ENCODE measurements at regions not wholly inside any gene's neighbourhood (a gene's known extent, or its start where the extent isn't known, plus 50 kb on each side); places are given as distances from the start of the nearest gene placed in this dataset.
"Not testable (repeated sequence)": the region's sequence is repeated elsewhere in the genome, so short reads cannot be mapped to it uniquely, and the experiment has no call there.

DNA sequence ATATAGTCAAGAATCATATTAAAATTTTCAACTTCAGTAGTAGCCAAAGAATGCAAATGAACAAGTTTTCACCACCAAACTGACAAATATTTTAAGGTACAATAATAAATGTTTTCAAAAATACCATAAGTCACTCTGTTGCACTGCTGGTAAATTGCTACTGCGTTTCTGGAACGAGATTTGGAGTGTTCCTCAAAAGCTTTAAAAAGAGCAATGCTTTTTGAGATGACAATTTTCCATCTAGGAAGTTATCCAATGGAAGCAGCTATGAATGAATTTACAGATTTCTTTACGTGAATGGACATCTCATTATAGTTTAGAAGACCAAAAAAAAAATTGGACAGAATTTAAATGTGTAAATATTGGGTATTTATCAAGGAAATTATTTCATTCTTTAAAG lies 173.2 kb upstream of the OR13F1 start:
- H3K9ac ChIP-seq (ENCODE audit: low read depth, low read length), result no peak overlapping the region
- no peaks in the 10 kb centered on the region for H3K4me1 ChIP-seq (ENCODE audit: insufficient read depth, low read length)
- H3K9me3 ChIP-seq (ENCODE audit: control insufficient read depth, insufficient read depth, low read length), result no peaks in the 10 kb centered on the region; the same call in 1 of the 2 replicates
- no peaks in the 10 kb centered on the region for H3K36me3 ChIP-seq (ENCODE audit: insufficient read depth, low read length)

DNA sequence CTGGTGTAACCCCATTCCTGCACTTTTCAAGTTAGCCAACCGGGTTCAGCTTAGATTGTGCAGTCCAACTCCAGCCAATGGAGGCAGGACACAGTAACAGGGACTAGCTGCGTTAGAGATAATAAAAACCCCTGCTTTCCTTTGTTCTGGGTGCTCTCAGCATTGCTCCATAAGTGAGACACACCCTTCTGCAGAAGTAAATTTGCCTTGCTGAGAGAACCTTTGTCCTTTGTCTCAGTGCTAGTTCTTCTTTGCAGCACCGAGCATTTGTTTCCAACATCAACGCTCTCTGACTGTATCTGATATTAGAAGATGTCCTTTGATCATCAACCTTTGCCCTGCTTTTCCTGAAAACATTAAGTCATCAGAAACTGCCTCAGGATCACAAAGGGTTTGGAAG lies 169.5 kb upstream of the OR13F1 start:
- Histone ChIP-seq H3K36me3 (ENCODE audit: insufficient read depth, low read length) (no peaks in the 10 kb centered on the region), H3K9me3 (ENCODE audit: control insufficient read depth, insufficient read depth, low read length) (no peaks in the 10 kb centered on the region; the same call in 1 of the 2 replicates), H3K4me1 (ENCODE audit: insufficient read depth, low read length) (no peaks in the 10 kb centered on the region), H3K9ac (ENCODE audit: low read depth, low read length) (no peak overlapping the region)

- Histone ChIP-seq H3K4me1 (ENCODE audit: insufficient read depth, low read length) (no peaks in the 10 kb centered on the region), H3K9ac (ENCODE audit: low read depth, low read length) (no peak overlapping the region)
These were observed 164.4 kb upstream of the OR13F1 start for GRCh38 chr9:104339692-104340091.

DNA sequence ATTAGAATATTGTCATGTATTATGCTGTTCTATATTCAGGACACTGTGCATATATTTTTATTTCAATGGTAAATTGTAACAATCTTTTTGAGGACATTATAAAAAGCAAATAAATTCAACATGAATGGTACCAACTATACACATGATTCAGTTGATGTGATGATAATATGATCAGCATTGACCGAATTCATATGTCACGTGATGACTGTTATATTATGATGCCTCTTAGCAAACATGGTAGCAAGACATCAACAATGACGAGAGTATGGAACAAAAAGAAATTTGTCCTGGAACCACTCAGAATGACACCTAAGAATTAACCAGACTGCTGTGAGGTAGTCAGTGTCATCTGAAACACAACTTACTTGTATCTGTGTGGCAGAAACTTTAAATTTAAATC lies 161.5 kb upstream of the OR13F1 start:
- Histone ChIP-seq H3K9ac (ENCODE audit: low read depth, low read length) (no peak overlapping the region), H3K9me3 (ENCODE audit: control insufficient read depth, insufficient read depth, low read length) (no peaks in the 10 kb centered on the region), H3K4me1 (ENCODE audit: insufficient read depth, low read length) (no peaks in the 10 kb centered on the region), H3K36me3 (ENCODE audit: insufficient read depth, low read length) (no peaks in the 10 kb centered on the region)

More at GRCh38 chr9:104339692-104340091, 164.4 kb upstream of the OR13F1 start:
- no peaks in the 10 kb centered on the region; the same call in 1 of the 2 replicates for H3K9me3 ChIP-seq (ENCODE audit: control insufficient read depth, insufficient read depth, low read length)
- H3K36me3 ChIP-seq (ENCODE audit: insufficient read depth, low read length), result no peaks in the 10 kb centered on the region

DNA sequence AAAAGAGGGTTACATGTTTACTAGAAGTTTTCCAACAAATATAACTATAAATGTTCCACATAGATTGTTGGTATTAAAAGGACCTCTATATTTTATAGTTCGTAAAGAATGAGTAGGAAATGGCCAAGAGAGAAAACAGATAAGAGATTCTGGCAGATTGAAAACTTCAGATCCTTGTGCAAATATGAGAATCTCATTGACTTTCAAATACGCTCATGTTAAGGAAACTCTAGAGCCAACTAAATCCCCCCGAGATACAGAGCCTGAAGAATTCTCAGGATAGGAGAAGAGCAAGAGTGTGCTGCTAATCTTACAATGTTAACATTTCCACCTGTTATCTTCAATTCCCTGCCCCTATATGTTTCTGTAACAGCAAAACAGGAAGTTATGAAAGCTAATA lies 159.0 kb upstream of the OR13F1 start:
- Histone ChIP-seq H3K9ac (ENCODE audit: low read depth, low read length) (no peak overlapping the region), H3K9me3 (ENCODE audit: control insufficient read depth, insufficient read depth, low read length) (no peaks in the 10 kb centered on the region), H3K36me3 (ENCODE audit: insufficient read depth, low read length) (no peaks in the 10 kb centered on the region), H3K4me1 (ENCODE audit: insufficient read depth, low read length) (no peaks in the 10 kb centered on the region)

DNA sequence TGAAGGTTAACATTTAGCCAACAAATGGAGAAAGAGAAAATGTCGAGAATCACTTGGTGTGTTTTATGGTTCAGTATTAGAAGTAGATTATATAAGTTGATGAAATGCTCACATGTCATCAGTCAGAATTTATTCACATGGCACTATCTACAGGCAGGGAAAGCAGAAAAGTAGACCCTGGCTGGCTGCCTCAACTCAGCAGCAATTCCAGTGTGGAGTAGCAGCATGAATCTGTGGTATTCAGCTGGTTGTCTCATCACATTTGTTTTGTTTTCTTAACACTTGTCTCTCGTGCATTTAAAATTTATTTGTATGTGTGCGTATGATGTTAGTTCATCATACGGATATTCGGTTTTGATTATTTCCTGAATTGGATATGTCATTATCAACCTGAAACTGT lies 153.5 kb upstream of the OR13F1 start:
- no peaks in the 10 kb centered on the region for H3K9me3 ChIP-seq (ENCODE audit: control insufficient read depth, insufficient read depth, low read length)
- no peak overlapping the region for H3K9ac ChIP-seq (ENCODE audit: low read depth, low read length)
- no peaks in the 10 kb centered on the region for H3K36me3 ChIP-seq (ENCODE audit: insufficient read depth, low read length)
- no peaks in the 10 kb centered on the region for H3K4me1 ChIP-seq (ENCODE audit: insufficient read depth, low read length)

GRCh38 chr9:104351726-104352125 lies 152.3 kb upstream of the OR13F1 start:
- Histone ChIP-seq H3K9ac (ENCODE audit: low read depth, low read length) (no peak overlapping the region), H3K36me3 (ENCODE audit: insufficient read depth, low read length) (no peaks in the 10 kb centered on the region), H3K4me1 (ENCODE audit: insufficient read depth, low read length) (no peaks in the 10 kb centered on the region), H3K9me3 (ENCODE audit: control insufficient read depth, insufficient read depth, low read length) (no peaks in the 10 kb centered on the region)

DNA sequence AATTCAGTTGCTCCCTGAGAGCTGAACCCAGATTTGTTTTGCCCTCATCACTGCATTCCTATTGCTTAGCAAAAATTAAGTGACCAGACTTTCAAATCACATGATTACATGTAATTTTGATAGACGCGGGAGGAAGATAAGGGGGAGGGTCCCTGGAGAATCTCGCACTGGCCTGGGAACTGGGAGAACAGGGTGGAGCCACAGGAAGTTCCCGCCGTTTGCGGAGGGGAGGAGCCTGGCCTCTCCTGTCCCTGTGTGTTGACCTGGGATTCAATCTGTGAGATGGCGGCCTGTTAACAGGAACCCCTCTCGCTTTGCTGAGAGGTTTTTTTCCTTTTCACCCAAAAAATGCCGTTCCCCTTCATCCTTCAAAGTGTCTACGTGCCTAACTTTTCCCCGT lies 142.9 kb upstream of the OR13F1 start:
- H3K4me1 ChIP-seq (ENCODE audit: insufficient read depth, low read length), result no peaks in the 10 kb centered on the region
- H3K36me3 ChIP-seq (ENCODE audit: insufficient read depth, low read length), result no peaks in the 10 kb centered on the region
- no peaks in the 10 kb centered on the region; the same call in none of the 2 replicates for H3K9me3 ChIP-seq (ENCODE audit: control insufficient read depth, insufficient read depth, low read length)
- no peak overlapping the region for H3K9ac ChIP-seq (ENCODE audit: low read depth, low read length)

GRCh38 chr9:104362912-104363472 lies 141.1 kb upstream of the OR13F1 start:
- H3K36me3 ChIP-seq (ENCODE audit: insufficient read depth, low read length), result no peaks in the 10 kb centered on the region
- H3K9me3 ChIP-seq (ENCODE audit: control insufficient read depth, insufficient read depth, low read length), result no peaks in the 10 kb centered on the region; the same call in none of the 2 replicates
- H3K4me1 ChIP-seq (ENCODE audit: insufficient read depth, low read length), result no peaks in the 10 kb centered on the region
- no peak overlapping the region for H3K9ac ChIP-seq (ENCODE audit: low read depth, low read length)

- Histone ChIP-seq H3K4me1 (ENCODE audit: insufficient read depth, low read length) (no peaks in the 10 kb centered on the region), H3K9me3 (ENCODE audit: control insufficient read depth, insufficient read depth, low read length) (no peaks in the 10 kb centered on the region; the same call in 1 of the 2 replicates), H3K9ac (ENCODE audit: low read depth, low read length) (no peak overlapping the region), H3K36me3 (ENCODE audit: insufficient read depth, low read length) (no peaks in the 10 kb centered on the region)
These were observed 136.6 kb upstream of the OR13F1 start for GRCh38 chr9:104367507-104367906.

DNA sequence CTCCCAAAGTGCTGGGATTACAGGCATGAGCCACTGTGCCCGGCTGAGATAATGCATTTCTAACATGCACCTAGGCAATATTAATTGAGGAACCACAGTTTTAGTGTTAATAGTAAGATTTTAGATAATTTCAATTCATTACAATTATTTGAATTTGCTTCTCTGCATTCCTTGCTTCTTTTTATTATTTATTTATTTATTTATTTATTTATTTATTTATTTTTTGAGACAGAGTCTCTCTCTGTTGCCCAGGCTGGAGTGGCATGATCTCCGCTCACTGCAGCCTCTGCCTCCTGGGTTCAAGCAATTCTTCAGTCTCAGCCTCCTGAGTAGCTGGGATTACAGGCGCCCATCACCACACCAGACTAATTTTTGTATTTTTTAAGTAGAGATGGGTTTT lies 135.7 kb upstream of the OR13F1 start:
- H3K9ac ChIP-seq (ENCODE audit: low read depth, low read length); H3K9me3 ChIP-seq (ENCODE audit: control insufficient read depth, insufficient read depth, low read length); H3K36me3 ChIP-seq (ENCODE audit: insufficient read depth, low read length); H3K4me1 ChIP-seq (ENCODE audit: insufficient read depth, low read length): not testable (repeated sequence)

GRCh38 chr9:104374711-104375110 lies 129.4 kb upstream of the OR13F1 start:
- H3K36me3 ChIP-seq (ENCODE audit: insufficient read depth, low read length), result no peaks in the 10 kb centered on the region
- H3K9ac ChIP-seq (ENCODE audit: low read depth, low read length), result no peak overlapping the region
- no peaks in the 10 kb centered on the region for H3K9me3 ChIP-seq (ENCODE audit: control insufficient read depth, insufficient read depth, low read length)
- H3K4me1 ChIP-seq (ENCODE audit: insufficient read depth, low read length), result no peaks in the 10 kb centered on the region

- peaks cover 7% of the 10 kb centered on the region; the same call in 1 of the 2 replicates for H3K4me1 ChIP-seq (ENCODE audit: insufficient read depth, low read length)
- no peak overlapping the region for H3K9ac ChIP-seq (ENCODE audit: low read depth, low read length)
- no peaks in the 10 kb centered on the region for H3K36me3 ChIP-seq (ENCODE audit: insufficient read depth, low read length)
- H3K9me3 ChIP-seq (ENCODE audit: control insufficient read depth, insufficient read depth, low read length), result no peaks in the 10 kb centered on the region
These were observed 118.0 kb upstream of the OR13F1 start for GRCh38 chr9:104386013-104386412.

DNA sequence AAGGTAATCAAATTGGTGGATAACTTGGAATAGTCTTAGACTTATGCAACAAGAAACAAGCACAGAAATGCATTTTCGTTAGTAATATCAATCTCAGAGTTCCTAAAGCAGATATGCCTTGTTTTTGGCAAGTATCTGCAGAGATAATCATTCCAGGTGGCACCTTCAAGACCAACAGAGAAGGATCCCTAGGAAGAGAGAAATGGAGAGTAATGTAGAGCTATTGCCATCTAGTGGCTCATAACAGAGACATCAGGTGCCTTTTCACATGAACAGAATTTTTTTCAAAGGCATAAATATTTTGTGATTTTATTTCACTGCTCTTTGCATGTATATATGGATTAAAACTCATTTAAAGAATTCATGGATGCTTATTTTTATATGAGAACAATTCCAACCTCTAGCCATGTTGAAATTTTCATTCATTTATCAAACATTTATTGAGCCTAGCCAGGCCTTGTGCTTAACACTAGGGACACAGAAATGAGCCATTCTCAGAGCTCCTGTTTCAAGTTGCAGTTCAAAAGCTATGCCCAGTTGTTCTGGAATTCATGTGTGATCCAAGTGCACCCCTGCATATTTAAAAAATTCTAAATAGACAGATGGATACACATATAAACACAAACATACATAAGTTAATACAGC lies 117.5 kb upstream of the OR13F1 start:
- Histone ChIP-seq H3K9me3 (ENCODE audit: control insufficient read depth, insufficient read depth, low read length) (no peaks in the 10 kb centered on the region), H3K9ac (ENCODE audit: low read depth, low read length) (no peak overlapping the region), H3K36me3 (ENCODE audit: insufficient read depth, low read length) (no peaks in the 10 kb centered on the region), H3K4me1 (ENCODE audit: insufficient read depth, low read length) (peaks cover 7% of the 10 kb centered on the region; the same call in 1 of the 2 replicates)

- H3K4me1 ChIP-seq (ENCODE audit: insufficient read depth, low read length), result peaks cover 7% of the 10 kb centered on the region; the same call in 1 of the 2 replicates
- H3K9me3 ChIP-seq (ENCODE audit: control insufficient read depth, insufficient read depth, low read length), result no peaks in the 10 kb centered on the region
- H3K9ac ChIP-seq (ENCODE audit: low read depth, low read length), result no peak overlapping the region
- H3K36me3 ChIP-seq (ENCODE audit: insufficient read depth, low read length), result no peaks in the 10 kb centered on the region
These were observed 116.0 kb upstream of the OR13F1 start for GRCh38 chr9:104388071-104388470.
